GM18870 (cell line): ENCODE measurements at regions not wholly inside any gene's neighbourhood (a gene's known extent, or its start where the extent isn't known, plus 50 kb on each side); places are given as distances from the start of the nearest gene placed in this dataset.
"Not testable (repeated sequence)": the region's sequence is repeated elsewhere in the genome, so short reads cannot be mapped to it uniquely, and the experiment has no call there.

ENCODE experiments used
- ATAC-seq: cut with Tn5 transposase; IDR thresholded peaks from one replicate; pipeline ENCODE4 v1.9.1; 2021; ENCODE audit warnings: moderate library complexity; ENCODE audit not compliant: unreplicated experiment

DNA sequence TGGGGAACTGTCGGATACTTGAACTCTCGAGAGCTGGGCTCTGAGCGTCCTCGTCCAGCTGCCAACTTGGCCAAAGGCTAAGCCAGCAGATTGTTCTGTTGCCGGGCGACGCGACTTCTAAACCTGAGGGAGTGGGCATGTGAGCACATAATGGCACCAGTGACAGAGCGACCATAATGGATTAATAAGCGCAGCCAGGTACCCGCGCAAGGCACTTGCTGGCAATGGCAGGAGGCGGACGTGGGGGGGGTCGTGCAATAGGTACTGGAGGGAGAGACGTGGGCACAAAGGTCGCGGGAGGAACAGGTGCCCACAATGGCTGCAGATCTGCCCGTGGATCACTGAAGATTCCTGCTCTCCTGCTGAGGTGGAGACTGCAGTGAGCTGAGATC is 1368.7 kb downstream of the CDH12 start:
- ATAC-seq, result not testable (repeated sequence)

DNA sequence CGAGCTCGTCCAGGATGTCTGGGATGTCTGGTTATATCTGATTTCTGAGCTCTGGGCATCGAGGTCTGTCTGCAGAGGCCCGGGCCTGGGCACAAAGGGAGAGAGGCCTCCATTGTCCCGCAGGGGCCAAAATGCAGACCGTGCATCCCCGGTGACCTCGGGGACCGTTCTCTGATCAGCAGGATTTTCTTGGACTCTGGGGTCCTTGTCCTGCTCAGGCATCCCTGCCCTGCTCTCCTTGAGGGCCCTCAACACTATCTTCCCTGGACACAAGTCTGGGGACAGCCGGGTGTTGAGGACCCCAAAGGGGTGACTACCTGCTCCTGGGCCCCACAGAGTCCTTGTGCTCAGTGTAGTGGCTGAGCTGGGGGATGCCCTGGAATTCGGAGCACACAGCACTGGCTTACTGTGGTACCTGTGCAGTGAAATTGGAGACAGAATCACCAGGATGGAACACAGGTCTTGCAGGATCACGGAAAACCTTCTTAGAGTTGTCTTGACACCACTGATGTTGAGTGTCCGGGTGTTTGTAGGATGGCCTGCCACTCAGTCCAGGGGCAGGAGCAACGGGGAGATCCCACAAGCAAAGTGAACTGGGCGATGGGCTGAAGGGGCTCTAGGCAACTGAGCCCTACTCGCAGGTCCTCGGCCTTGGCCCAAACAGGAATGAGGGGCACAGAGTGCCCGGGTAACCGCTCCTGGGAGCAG is 1369.2 kb downstream of the CDH12 start:
- not testable (repeated sequence) for ATAC-seq

DNA sequence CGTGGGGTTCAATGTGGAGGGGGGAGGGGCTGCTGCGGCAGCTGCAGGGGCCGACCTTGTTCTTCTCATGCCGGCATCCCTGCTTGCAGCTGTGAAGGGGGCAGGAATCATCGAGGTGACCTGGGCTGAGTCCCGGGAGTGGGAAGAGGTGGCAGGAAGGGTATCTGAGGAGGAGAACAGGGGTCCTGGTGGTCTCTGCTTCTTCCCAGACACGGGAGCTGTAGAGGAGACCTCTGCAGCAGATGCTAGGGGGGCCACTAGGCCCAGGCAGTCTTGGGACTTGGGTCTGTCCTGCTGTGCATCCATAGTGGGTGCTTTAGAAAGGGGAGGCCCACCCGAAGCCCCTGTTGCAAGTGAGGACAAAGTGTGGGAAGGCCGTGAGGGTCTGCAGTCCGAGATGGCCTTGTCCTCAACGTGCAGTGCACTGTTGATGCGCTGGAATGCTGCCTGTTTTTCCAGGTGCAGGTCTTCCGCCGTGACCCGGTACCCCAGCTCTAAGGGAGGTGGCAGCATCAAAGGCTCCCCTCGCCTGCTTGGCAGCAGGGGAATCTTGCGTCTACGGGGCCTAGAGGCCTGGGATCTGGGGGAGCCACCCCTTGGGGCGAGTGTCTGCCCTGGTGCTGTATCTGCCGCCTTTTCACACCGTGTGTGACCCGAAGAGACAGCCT is 1370.0 kb downstream of the CDH12 start:
- ATAC-seq, result not testable (repeated sequence)

DNA sequence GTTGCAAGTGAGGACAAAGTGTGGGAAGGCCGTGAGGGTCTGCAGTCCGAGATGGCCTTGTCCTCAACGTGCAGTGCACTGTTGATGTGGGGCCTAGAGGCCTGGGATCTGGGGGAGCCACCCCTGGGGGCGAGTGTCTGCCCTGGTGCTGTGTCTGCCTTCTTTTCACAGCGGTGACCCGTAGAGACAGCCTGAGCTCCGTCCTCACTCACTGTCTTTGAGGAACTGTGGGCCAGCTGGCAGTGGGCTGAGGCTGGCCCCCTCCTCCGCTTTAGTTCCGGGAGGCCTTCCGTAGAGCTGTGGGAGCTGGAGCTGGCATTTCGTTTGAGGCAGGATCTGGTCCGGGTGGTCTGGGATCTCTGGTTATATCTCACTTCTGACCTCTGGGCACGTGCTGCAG is 1370.6 kb downstream of the CDH12 start:
- ATAC-seq, result not testable (repeated sequence)

DNA sequence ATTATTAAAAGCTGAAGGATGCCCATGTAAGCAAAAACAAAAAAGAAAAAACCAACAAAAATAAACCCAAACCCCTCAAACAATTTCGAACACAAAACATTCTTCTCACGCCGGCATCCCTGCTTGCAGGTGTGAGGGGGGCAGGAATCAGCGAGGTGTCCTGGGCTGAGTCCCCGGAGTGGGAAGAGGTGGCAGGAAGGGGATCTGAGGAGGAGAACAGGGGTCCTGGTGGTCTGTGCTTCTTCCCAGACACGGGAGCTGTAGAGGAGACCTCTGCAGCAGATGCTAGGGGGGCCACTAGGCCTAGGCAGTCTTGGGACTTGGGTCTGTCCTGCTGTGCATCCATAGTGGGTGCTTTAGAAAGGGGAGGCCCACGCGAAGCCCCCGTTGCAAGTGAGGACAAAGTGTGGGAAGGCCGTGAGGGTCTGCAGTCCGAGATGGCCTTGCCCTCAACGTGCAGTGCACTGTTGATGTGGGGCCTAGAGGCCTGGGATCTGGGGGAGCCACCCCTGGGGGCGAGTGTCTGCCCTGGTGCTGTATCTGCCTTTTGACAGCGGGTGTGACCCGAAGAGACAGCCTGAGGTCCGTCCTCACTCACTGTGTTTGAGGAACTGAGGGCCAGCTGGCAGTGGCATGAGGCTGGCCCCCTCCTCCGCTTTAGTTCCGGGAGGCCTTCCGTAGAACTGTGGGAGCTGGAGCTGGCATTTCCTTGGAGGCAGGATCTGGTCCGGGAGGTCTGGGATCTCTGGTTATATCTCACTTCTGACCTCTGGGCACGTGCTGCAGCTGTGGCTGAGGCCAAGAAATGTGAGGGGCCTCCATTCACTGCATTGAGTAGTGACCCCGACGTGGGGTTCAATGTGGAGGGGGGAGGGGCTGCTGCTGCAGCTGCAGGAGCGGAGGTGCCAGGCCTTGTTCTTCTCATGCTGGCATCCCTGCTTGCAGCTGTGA is 1371.5 kb downstream of the CDH12 start:
- ATAC-seq, result not testable (repeated sequence)

DNA sequence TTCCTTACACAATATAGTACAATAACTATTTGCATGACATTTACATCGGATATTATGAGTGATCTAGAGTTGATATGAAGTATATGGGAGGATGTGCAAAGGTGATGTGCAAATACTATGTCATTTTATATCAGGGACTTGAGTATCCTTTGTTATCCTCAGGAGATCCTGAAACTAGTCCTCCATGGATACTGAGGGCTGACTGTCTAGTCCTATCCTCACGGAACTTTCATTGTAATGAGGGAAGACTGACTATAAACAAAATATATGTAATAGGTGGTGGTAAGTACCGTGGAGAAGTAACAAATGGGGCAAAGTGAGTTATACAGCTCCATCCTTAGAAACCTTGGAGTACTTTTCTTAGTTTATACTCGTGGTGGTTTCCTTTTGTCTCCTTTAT is 1373.1 kb downstream of the CDH12 start:
- not testable (repeated sequence) for ATAC-seq

DNA sequence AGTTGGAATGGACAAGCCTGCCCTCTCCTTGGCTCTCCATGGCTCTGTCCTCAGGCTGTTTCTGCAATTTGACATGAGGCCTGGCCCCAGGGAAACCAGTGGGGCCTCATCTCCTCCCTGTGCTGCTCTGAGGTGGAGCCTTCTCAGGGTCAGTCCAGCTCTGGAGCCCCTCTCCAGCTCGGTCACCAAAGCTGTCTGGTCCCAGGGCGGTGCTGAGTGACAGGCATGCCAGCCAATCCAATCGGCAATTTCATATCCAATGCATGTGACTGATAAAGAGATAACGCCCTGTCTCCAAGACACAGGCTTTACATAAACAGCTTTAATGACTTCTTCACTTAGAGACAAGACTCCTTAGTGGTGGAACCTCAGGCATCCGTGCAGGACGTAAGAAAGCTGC is 1379.2 kb downstream of the CDH12 start:
- ATAC-seq, result not testable (repeated sequence)

DNA sequence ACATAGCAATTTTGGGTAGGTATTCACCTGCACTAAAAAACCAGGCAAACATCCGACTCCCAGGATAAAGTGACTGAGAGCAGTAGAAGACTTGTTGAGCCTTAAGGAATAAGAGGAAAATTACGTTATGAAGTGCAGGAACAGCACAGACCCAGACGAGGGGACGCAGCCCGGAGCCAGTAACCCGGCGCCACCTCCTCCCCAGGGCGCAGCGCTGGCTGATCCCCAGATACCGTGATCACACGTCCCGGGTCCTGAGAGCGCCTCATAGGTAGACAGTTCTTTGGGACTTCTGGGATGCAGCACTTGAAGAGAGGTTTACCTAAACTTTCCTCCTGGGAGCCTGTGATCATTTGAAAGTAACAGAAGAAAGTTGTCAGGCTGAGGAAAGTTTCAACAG is 1379.7 kb downstream of the CDH12 start:
- ATAC-seq, result not testable (repeated sequence)

DNA sequence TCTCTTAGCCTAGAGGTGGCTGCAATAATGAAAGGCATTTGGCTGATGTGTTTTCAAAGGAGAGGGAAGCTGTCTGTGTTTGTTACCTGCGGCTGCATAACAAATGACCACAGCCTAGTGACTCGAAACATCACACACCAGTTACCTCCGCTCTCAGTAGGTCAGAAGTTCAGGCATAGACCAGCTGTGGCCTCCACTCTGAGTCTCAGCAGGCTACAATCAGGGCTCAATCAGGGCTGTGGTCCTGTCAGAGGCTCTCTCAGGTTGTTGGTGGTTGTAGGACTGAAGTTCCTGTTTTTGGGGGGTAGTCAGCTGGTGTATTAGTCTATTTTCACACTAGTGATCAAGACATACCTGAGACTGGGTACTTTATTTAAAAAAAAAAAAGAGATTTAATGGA is 1381.5 kb downstream of the CDH12 start:
- ATAC-seq, result not testable (repeated sequence)

DNA sequence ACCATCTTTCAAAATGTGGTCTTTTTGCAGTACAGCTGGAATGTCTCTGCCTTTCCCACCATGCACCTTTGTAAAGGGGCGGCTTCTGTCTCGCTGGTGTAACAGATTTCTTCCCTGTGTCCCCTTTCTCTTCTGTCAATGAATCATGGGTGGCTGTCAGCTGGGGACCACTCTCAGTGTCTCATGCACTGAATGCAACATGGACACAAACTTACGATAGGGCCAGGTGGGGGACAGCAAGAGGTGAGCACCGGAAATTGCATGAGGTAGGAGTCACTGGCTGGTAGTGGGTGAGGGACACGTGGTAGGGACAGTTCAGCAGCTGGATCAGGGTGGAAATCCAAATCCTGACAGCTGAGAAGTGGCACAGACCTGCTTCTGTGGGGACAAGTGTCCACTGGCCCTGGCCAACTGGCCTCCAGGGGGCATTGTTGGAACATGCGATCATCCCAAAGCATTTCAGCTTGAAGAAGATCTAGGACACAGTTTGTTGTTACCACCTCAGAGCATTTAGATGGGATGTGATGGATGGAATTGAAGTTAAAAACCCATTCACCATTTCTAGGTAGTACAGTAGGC is 1383.5 kb downstream of the CDH12 start:
- ATAC-seq, result not testable (repeated sequence)

DNA sequence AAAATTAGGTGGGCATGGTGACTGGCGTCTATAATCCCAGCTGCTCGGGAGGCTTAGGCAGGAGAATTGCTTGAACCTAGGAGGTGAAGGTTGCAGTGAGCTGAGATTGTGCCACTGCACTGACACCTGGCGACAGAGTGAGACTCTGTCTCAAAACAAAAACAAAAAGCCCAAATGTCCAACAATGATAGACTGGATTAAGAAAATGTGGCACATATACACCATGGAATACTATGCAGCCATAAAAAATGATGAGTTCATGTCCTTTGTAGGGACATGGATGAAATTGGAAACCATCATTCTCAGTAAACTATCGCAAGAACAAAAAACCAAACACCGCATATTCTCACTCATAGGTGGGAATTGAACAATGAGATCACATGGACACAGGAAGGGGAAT is 1385.6 kb downstream of the CDH12 start:
- ATAC-seq, result not testable (repeated sequence)

DNA sequence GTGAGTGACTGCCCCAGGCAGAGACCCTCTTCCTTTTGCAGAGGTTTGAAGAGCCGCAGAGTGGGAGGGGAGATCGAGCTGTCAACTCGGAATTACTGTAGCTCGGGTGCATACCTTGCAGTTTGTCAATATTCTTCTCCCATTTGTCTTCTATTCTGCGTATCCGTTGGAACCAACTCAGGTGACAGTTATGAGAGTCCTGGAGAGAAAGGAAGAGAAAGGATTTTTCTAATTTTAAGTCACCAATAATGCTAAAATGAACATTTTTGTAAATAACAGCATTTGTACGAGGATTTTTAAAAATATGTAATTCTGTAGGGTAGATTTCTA is 1393.4 kb downstream of the CDH12 start:
- not testable (repeated sequence) for ATAC-seq

DNA sequence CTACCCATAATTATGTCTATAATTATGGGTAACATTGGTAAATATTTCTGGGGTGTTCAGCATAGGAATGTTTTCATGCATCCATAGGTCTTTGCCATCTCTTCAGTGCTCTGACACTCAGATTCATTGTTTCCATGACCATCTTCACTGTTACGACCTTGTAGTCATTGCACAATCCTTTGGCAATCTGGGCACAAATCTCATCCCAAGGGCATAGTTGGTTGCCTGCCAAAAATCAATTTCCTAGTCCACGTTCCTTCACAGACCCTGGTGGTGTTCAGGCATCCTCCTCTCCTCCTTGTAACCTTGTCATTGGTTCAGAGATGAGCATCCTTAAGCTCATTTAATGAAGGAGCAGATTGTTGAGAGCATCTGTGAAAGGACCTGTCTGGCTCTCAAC is 1400.7 kb downstream of the CDH12 start:
- ATAC-seq, result no peak

DNA sequence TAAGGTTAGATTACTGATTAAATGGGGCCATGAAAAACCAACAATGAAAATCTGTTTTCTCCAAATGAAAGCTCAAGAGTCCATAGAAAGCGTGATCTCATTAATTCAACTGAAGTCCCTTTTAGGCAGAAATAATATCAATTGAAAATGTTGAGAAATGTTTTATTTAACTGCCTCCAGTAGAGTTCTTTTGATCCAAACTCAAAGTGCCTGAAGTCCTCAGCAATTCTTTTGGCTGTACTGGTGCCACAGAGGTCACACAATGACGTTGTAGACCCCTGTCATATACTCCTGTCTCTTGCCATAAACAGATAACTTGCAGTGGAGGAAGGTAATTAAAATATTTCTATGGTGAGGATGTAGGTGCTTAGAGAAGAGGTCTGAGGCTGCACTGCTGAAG is 1420.5 kb downstream of the CDH12 start:
- no peak for ATAC-seq

DNA sequence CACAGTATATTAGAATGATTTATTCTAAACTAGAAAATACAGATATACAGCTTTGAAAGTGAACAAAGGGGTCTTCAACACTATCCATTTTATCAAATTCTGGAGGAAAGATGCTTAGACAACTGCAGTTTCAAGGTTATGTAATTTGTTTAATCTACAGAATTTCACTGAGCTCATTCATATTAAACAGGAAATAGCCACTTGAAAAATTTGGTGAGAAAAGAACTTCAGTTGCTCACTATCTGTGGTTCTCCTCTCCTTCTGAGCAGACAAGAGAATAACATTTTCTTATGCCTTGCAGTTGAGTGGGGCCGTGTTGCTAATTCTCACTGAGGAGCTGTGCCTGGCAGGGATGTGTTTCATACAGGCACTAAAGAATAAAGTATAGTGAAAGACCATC is 1428.2 kb downstream of the CDH12 start:
- no peak for ATAC-seq

DNA sequence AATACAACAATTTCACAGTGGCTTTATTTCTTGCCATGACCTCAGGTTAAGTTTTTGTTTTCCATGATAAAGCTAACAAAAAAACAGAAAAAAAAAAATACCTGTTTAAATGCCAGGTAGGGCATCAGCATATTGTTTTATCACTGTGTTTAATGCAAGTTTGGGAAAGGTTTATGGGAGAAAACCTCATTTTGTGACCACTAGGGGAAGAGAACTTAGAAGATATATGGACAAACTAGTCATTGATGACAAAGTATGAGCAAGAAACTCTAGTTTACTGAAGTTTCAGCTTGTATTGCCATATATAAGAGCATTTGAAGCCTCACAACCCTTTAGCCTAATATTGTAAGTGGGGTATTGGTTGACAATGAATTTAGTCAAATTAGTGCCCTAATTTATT is 1431.4 kb upstream of the CDH18 start:
- no peak for ATAC-seq

DNA sequence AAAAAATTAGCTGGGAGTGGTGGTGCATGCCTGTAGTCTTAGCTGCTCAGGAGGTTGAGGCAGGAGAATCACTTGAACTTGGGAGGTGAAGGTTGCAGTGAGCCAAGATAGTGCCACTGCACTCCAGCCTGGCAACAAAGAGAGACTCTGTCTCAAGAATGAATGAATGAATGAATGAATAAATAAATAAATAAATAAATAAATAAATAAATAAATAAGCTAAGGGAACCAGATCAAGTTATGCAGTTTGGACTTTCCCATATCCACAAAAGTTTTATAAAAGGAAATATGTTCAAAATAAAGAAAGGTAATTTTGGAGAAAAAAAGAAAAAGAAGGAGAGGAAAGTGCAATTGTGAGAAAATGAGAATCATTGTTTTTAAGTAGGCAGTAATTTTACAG is 1414.1 kb upstream of the CDH18 start:
- not testable (repeated sequence) for ATAC-seq

DNA sequence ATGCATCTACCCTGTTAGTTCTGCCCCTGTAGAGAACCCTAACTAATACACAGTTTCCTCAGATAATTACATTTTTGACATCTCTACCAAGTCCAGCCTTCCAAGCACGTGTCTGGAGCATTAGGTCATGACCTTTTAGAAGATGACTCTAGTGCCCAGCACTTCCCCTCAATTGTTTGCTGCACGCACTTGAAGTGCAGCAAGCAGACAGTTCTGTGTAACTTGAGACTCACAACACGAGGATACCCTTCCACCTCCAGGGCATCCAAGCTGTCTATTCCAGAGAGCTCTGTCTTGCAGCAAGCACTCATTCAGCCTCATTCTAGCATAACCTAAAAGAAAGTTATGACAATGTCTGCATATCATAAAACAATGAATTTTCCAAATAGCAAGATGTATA is 1410.5 kb upstream of the CDH18 start:
- ATAC-seq, result no peak

DNA sequence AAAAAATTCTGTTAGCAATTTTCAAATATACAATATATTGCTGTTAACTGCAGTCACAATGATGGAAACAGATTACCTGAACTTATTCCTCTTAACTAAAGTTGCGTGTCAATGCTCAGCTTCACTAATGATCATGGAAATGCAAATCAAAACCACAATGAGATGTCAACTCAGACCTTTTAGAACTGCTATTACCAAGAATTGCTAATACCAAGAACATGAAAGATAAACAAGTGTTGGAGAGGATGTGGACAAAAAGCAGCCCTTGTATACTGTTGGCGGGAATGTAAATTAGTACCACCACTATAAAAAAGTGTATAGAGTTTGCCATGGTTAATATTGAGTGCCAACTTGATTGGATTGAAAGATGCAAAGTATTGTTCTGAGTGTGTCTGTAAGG is 1409.7 kb upstream of the CDH18 start:
- peak; percentile 94 for ATAC-seq

DNA sequence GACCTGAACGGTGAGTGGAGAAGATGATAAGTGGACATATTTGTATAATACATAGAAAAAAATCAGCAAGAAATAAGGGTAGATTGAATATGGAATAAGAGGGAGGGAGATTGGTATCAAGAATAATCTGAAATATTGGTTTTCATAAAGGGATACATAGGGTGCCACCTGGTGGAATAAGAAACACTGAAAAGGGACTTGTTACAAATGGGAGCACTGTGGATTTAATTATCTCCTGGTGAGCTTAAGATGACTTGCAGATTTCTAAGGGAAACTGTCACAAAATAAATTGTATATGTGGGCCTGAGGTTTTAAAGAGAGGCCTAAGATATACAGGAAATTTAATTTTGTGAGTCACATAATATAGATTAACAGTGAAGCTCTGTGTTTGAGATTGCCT is 1403.5 kb upstream of the CDH18 start:
- ATAC-seq, result no peak

DNA sequence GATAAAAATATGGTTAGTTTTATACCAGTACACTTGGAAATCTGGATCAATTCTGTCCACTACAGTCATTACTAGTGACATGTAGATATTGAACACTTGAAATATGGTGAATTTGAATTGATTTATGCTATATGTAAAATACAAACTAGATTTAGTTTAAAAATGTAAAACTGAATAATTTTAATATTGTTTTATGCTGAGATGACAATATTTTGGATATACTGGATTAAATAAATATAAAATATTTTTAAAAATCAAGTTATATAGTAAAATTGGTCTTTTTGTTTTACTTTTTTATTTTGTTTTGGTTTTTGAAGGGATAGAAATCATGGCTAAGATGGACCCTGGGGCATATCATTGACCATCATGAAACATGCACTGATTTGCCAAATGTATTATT is 1372.8 kb upstream of the CDH18 start:
- not testable (repeated sequence) for ATAC-seq
